Endothelial cell of umbilical vein (primary cell): ENCODE measurements at regions not wholly inside any gene's neighbourhood (a gene's known extent, or its start where the extent isn't known, plus 50 kb on each side); places are given as distances from the start of the nearest gene placed in this dataset.

Source experiments
- BruUV-seq: library from RNA; stranded (reverse); fragments of 400-500 nt; replicated peaks from 2 replicates; lab custom pipeline; 2021; lab: Mats Ljungman, UMichigan
- CTCF ChIA-PET: fragments of 300-600, 350-600 bp; sonication (Branson Sonifier 250); formaldehyde crosslinking; loops from one replicate; lab custom pipeline; 2021; ENCODE audit warnings: antibody characterized with exemption, inconsistent platforms; lab: Charles Lee
- POLR2A ChIA-PET: fragments of 300-600, 350-600 bp; sonication (Branson Sonifier 250); formaldehyde crosslinking; loops from one replicate; lab custom pipeline; 2021; ENCODE audit warnings: antibody characterized with exemption, inconsistent platforms; lab: Charles Lee
- DNase-seq: peaks from one replicate; pipeline ENCODE4 v3.0.0-alpha.2; 2011; ENCODE audit warnings: low read depth, low spot score
- FAIRE-seq: peaks from 2 replicates; lab custom pipeline; 2011; peaks lifted over from hg19 to GRCh38; lab: Jason Lieb, UNC
- H2AFZ ChIP-seq: 2 replicates; pipeline ENCODE4 v1.6.0; 2012; ENCODE audit warnings: low read depth, low read length, control low read depth, inconsistent platforms
- H3K27ac ChIP-seq: 2 replicates; pipeline ENCODE4 v1.5.1; 2011; ENCODE audit warnings: low read depth, mild to moderate bottlenecking, control low read depth, low read length, moderate library complexity; ENCODE audit not compliant: insufficient read depth
- H3K27me3 ChIP-seq, 2 experiments: 2 replicates each; pipeline versions ENCODE4 v1.6.0 to v1.6.1; 2011; ENCODE audit warnings: low read length in 2 of 2, mixed read lengths in 1 of 2; ENCODE audit not compliant: control insufficient read depth in 2 of 2, insufficient read depth in 2 of 2
- H3K36me3 ChIP-seq, 2 experiments: 2 replicates in 1 of 2; 3 replicates in 1 of 2; pipeline ENCODE4 v1.5.1; 2011; ENCODE audit warnings: low read length in 2 of 2, mild to moderate bottlenecking in 1 of 2, moderate library complexity in 1 of 2; ENCODE audit not compliant: control insufficient read depth in 2 of 2, insufficient read depth in 2 of 2; ENCODE audit errors: extremely low read depth in 1 of 2
- H3K4me1 ChIP-seq: 3 replicates; pipeline ENCODE4 v1.5.1; 2011; ENCODE audit warnings: mild to moderate bottlenecking, low read length; ENCODE audit not compliant: control insufficient read depth, insufficient read depth; ENCODE audit errors: extremely low read depth
- H3K4me2 ChIP-seq: 2 replicates; pipeline ENCODE4 v1.6.1; 2011; ENCODE audit warnings: low read length, control low read depth, mixed read lengths; ENCODE audit not compliant: insufficient read depth
- H3K4me3 ChIP-seq, 3 experiments: fragments of 200-600 bp in 1 of 3; sonication (generic), shearing (Covaris generic) in 1 of 3; replicated peaks in 1 of 3; 2 replicates each; pipeline ENCODE4 v1.5.1; 2011 to 2016; ENCODE audit warnings: control low read depth in 3 of 3, low read length in 3 of 3, mild to moderate bottlenecking in 2 of 3, inconsistent platforms in 1 of 3, low read depth in 1 of 3, moderate library complexity in 1 of 3; ENCODE audit not compliant: insufficient read depth in 1 of 3
- H3K79me2 ChIP-seq: 2 replicates; pipeline ENCODE4 v1.6.0; 2012; ENCODE audit warnings: low read length, inconsistent platforms; ENCODE audit not compliant: control insufficient read depth, insufficient read depth
- H3K9ac ChIP-seq: replicated peaks from 2 replicates; pipeline ENCODE3; 2011; ENCODE audit warnings: low read length, control low read depth; ENCODE audit not compliant: insufficient read depth; ENCODE audit errors: extremely low read depth
- H3K9me1 ChIP-seq: replicated peaks from 3 replicates; pipeline ENCODE4 v1.6.0; 2011; ENCODE audit warnings: mild to moderate bottlenecking, low read length; ENCODE audit not compliant: control insufficient read depth, insufficient read depth; ENCODE audit errors: extremely low read depth
- H3K9me3 ChIP-seq: replicated peaks from 2 replicates; pipeline ENCODE4 v1.5.1; 2012; ENCODE audit warnings: low read length, inconsistent platforms; ENCODE audit not compliant: control insufficient read depth, insufficient read depth
- H4K20me1 ChIP-seq: replicated peaks from 2 replicates; pipeline ENCODE3; 2011; ENCODE audit warnings: mild to moderate bottlenecking, low read length; ENCODE audit not compliant: control insufficient read depth, insufficient read depth; ENCODE audit errors: extremely low read depth
- EZH2 ChIP-seq: IDR thresholded peaks from 2 replicates; pipeline ENCODE4 v1.6.1; 2012; ENCODE audit warnings: borderline replicate concordance, low read depth, mild to moderate bottlenecking, moderate library complexity, low read length, inconsistent platforms; ENCODE audit not compliant: severe bottlenecking
- FOS ChIP-seq: IDR thresholded peaks from 2 replicates; pipeline ENCODE4 v1.6.1; 2011; ENCODE audit warnings: mild to moderate bottlenecking, low read length, moderate library complexity, borderline replicate concordance; ENCODE audit not compliant: insufficient read depth
- GATA2 ChIP-seq: IDR thresholded peaks from 2 replicates; pipeline ENCODE4 v1.7.0; 2011; ENCODE audit warnings: low read depth, mild to moderate bottlenecking, moderate library complexity, mixed read lengths, low read length; ENCODE audit not compliant: insufficient read length, insufficient read depth
- JUN ChIP-seq: IDR thresholded peaks from 2 replicates; pipeline ENCODE4 v1.6.1; 2011; ENCODE audit warnings: borderline replicate concordance, low read depth; ENCODE audit not compliant: insufficient read length, insufficient read depth
- MYC ChIP-seq: IDR thresholded peaks from one replicate; pipeline ENCODE4 v1.6.1; 2011; ENCODE audit warnings: mild to moderate bottlenecking, low read depth, low read length
- POLR2A ChIP-seq: IDR thresholded peaks from 2 replicates; pipeline ENCODE4 v1.6.1; 2012; ENCODE audit warnings: low read depth, mild to moderate bottlenecking, control low read depth, low read length
- POLR2AphosphoS5 ChIP-seq: IDR thresholded peaks from 2 replicates; pipeline ENCODE4 v1.6.1; 2012; ENCODE audit warnings: low read depth, mild to moderate bottlenecking, control low read depth, low read length, moderate library complexity; ENCODE audit not compliant: insufficient read depth
- dilution Hi-C: fragments of 300-500 bp; cut with MboI; formaldehyde crosslinking; loops from one replicate; pipeline ENCODE4 v1.15.0; 2019; ENCODE audit warnings: low sequenced_read_pairs; ENCODE audit not compliant: extremely low pct_ligation_motif_present
- intact Hi-C: fragments of 100-400 bp; cut with micrococcal nuclease; formaldehyde crosslinking; loops from one replicate; pipeline ENCODE4 v1.10.0; 2022
- TF ChIP-seq, protein P1 (sequence below), 2 donors: IDR thresholded peaks; 1 replicate in 1 of 2; 2 replicates in 1 of 2; pipeline ENCODE4 v1.5.1; 2011; ENCODE audit warnings: low read length in 2 of 2, mild to moderate bottlenecking in 2 of 2, moderate library complexity in 2 of 2, control low read depth in 1 of 2, inconsistent platforms in 1 of 2, low read depth in 1 of 2; ENCODE audit not compliant: insufficient read depth in 1 of 2; ENCODE audit errors: extremely low read depth in 1 of 2
- TF ChIP-seq, protein P2 (sequence below): IDR thresholded peaks from 2 replicates; pipeline ENCODE4 v1.6.1; 2011; ENCODE audit not compliant: insufficient read depth, insufficient read length

DNA sequence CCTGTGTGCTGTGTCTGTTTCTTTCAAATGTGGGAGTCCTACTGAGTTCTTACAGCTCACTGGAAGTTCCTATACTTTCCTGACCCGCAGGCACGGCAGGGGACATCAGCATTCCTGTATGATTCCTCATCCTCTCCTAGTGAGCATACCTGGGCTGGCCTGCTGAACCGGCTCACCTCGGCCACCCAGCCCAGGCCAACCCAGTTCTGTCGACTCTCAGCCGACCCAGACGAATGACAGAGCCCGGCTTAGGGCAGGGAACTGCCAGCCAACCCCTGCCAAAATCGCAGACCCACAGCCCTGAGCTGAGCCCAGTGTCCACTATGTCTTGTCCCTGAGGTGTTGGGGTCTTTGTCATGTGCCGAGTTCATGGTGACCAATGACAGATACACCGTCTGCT lies 339.7 kb downstream of the BRD1 start:
- H3K4me2 ChIP-seq = no peak overlapping the region
- H3K27me3 ChIP-seq = no peaks in the 10 kb centered on the region
- no peaks in the 10 kb centered on the region for H3K9me1 ChIP-seq
- no peaks in the 10 kb centered on the region for H3K4me1 ChIP-seq
- no peak overlapping the region for H3K27ac ChIP-seq
- H2AFZ ChIP-seq = no peak overlapping the region
- no TSS peak for BruUV-seq
- no peaks in the 10 kb centered on the region for H3K79me2 ChIP-seq
- dilution Hi-C loops = no loop called here
- FAIRE-seq = no peak
- TF ChIP-seq, protein P1, sequence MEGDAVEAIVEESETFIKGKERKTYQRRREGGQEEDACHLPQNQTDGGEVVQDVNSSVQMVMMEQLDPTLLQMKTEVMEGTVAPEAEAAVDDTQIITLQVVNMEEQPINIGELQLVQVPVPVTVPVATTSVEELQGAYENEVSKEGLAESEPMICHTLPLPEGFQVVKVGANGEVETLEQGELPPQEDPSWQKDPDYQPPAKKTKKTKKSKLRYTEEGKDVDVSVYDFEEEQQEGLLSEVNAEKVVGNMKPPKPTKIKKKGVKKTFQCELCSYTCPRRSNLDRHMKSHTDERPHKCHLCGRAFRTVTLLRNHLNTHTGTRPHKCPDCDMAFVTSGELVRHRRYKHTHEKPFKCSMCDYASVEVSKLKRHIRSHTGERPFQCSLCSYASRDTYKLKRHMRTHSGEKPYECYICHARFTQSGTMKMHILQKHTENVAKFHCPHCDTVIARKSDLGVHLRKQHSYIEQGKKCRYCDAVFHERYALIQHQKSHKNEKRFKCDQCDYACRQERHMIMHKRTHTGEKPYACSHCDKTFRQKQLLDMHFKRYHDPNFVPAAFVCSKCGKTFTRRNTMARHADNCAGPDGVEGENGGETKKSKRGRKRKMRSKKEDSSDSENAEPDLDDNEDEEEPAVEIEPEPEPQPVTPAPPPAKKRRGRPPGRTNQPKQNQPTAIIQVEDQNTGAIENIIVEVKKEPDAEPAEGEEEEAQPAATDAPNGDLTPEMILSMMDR (IDR thresholded peaks at IDR 0.05; ENCODE audit: extremely low read depth in 1 of 2, insufficient read depth in 1 of 2, low read depth in 1 of 2, low read length in 2 of 2) = no peak
- TF ChIP-seq MYC (no peak), POLR2AphosphoS5 (no peak), POLR2A (no peak), GATA2 (no peak), EZH2 (no peak), FOS (no peak), JUN (no peak)
- TF ChIP-seq, protein P2, sequence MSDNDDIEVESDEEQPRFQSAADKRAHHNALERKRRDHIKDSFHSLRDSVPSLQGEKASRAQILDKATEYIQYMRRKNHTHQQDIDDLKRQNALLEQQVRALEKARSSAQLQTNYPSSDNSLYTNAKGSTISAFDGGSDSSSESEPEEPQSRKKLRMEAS = no peak
- H4K20me1 ChIP-seq = no peaks in the 10 kb centered on the region
- DNase-seq = no peak
- no peak overlapping the region for H3K9ac ChIP-seq
- H3K36me3 ChIP-seq = no peaks in the 10 kb centered on the region
- H3K4me3 ChIP-seq = no peak overlapping the region
- CTCF ChIA-PET = no interaction called here
- intact Hi-C loops = no loop called here
- POLR2A ChIA-PET = no interaction called here
- peaks cover 2% of the 10 kb centered on the region for H3K9me3 ChIP-seq
